ENCODE measurements at regions not wholly inside any gene's neighbourhood (a gene's known extent, or its start where the extent isn't known, plus 50 kb on each side); places are given as distances from the start of the nearest gene placed in this dataset.

- Histone ChIP-seq H3F3A (ENCODE audit: insufficient read depth) (no peaks in the 10 kb centered on the region), H3K4me3 (no peak overlapping the region), H3K36me3 (ENCODE audit: low read depth) (no peaks in the 10 kb centered on the region), H3K27me3 (replicated peaks; ENCODE audit: insufficient read depth) (no peaks in the 10 kb centered on the region), H3K9ac (no peak overlapping the region), H3K4me2 (ENCODE audit: unreplicated experiment) (no peak overlapping the region), H2AFZ (no peak overlapping the region), H3K9me2 (ENCODE audit: insufficient read depth) (no peaks in the 10 kb centered on the region), H3K9me3 (ENCODE audit: low read depth) (no peaks in the 10 kb centered on the region), H4K20me1 (ENCODE audit: insufficient read depth) (no peaks in the 10 kb centered on the region), H3K4me1 (ENCODE audit: insufficient read depth) (no peaks in the 10 kb centered on the region), H3K27ac (no peak overlapping the region), H3K79me2 (ENCODE audit: insufficient read depth) (no peaks in the 10 kb centered on the region)
- no peak for DNase-seq
- in situ Hi-C loops (cut with MboI), result no loop called here
- 73 to 78% methylated on average over 3 of the region's 3 CpGs for WGBS, 2 experiments (ENCODE audit: low coverage in 1 of 2, low lambda C conversion rate in 2 of 2, missing lambda C conversion rate in 2 of 2)
- no peak for TF ChIP-seq EZH2phosphoT487 (IDR thresholded peaks at IDR 0.05; ENCODE audit: insufficient read depth, low read depth)
- no peak for TF ChIP-seq EZH2 (IDR thresholded peaks at IDR 0.05; ENCODE audit: insufficient read depth, poor library complexity, severe bottlenecking)
These were observed 142.5 kb upstream of the SMAD1 start for GRCh38 chr4:145339075-145339725.

GRCh38 chr4:145338568-145338967 is 143.1 kb upstream of the SMAD1 start:
- Histone ChIP-seq H3K36me3 (ENCODE audit: low read depth) (no peaks in the 10 kb centered on the region), H2AFZ (no peak overlapping the region), H3K27me3 (replicated peaks; ENCODE audit: insufficient read depth) (no peaks in the 10 kb centered on the region), H4K20me1 (ENCODE audit: insufficient read depth) (no peaks in the 10 kb centered on the region), H3K27ac (no peak overlapping the region), H3K9me3 (ENCODE audit: low read depth) (no peaks in the 10 kb centered on the region), H3K9me2 (ENCODE audit: insufficient read depth) (no peaks in the 10 kb centered on the region), H3K4me2 (ENCODE audit: unreplicated experiment) (no peak overlapping the region), H3K4me3 (no peak overlapping the region), H3K4me1 (ENCODE audit: insufficient read depth) (no peaks in the 10 kb centered on the region), H3F3A (ENCODE audit: insufficient read depth) (no peaks in the 10 kb centered on the region), H3K79me2 (ENCODE audit: insufficient read depth) (no peaks in the 10 kb centered on the region), H3K9ac (no peak overlapping the region)
- in situ Hi-C loops (cut with MboI), result no loop called here
- TF ChIP-seq EZH2 (IDR thresholded peaks at IDR 0.05; ENCODE audit: insufficient read depth, poor library complexity, severe bottlenecking), result no peak
- no peak for TF ChIP-seq EZH2phosphoT487 (IDR thresholded peaks at IDR 0.05; ENCODE audit: insufficient read depth, low read depth)
- DNase-seq, result no peak
- 64 to 67% methylated on average over 3 of the region's 3 CpGs for WGBS, 2 experiments (ENCODE audit: low coverage in 1 of 2, low lambda C conversion rate in 2 of 2, missing lambda C conversion rate in 2 of 2)

GRCh38 chr4:145337391-145337790 is 144.3 kb upstream of the SMAD1 start:
- TF ChIP-seq EZH2phosphoT487 (IDR thresholded peaks at IDR 0.05; ENCODE audit: insufficient read depth, low read depth), result no peak
- TF ChIP-seq EZH2 (IDR thresholded peaks at IDR 0.05; ENCODE audit: insufficient read depth, poor library complexity, severe bottlenecking), result no peak
- Histone ChIP-seq H4K20me1 (ENCODE audit: insufficient read depth) (no peaks in the 10 kb centered on the region), H3K4me3 (no peak overlapping the region), H3K79me2 (ENCODE audit: insufficient read depth) (no peaks in the 10 kb centered on the region), H2AFZ (no peak overlapping the region), H3K27me3 (replicated peaks; ENCODE audit: insufficient read depth) (no peaks in the 10 kb centered on the region), H3K9ac (no peak overlapping the region), H3K36me3 (ENCODE audit: low read depth) (no peaks in the 10 kb centered on the region), H3K9me2 (ENCODE audit: insufficient read depth) (no peaks in the 10 kb centered on the region), H3K4me2 (ENCODE audit: unreplicated experiment) (no peak overlapping the region), H3F3A (ENCODE audit: insufficient read depth) (no peaks in the 10 kb centered on the region), H3K9me3 (ENCODE audit: low read depth) (no peaks in the 10 kb centered on the region), H3K4me1 (ENCODE audit: insufficient read depth) (no peaks in the 10 kb centered on the region), H3K27ac (no peak overlapping the region)
- in situ Hi-C loops (cut with MboI), result no loop called here
- WGBS, 2 experiments (ENCODE audit: low coverage in 1 of 2, low lambda C conversion rate in 2 of 2, missing lambda C conversion rate in 2 of 2), result 91 to 93% methylated on average over 2 of the region's 2 CpGs
- DNase-seq, result no peak

GRCh38 chr4:145333786-145334185 is 147.9 kb upstream of the SMAD1 start:
- DNase-seq, result no peak
- H3K79me2 ChIP-seq (ENCODE audit: insufficient read depth), result no peaks in the 10 kb centered on the region
- in situ Hi-C loops (cut with MboI), result no loop called here
- H3K27ac ChIP-seq, result no peak overlapping the region
- no peaks in the 10 kb centered on the region for H3K9me3 ChIP-seq (ENCODE audit: low read depth)
- H3K36me3 ChIP-seq (ENCODE audit: low read depth), result no peaks in the 10 kb centered on the region
- H2AFZ ChIP-seq, result no peak overlapping the region
- H4K20me1 ChIP-seq (ENCODE audit: insufficient read depth), result no peaks in the 10 kb centered on the region
- H3K4me2 ChIP-seq (ENCODE audit: unreplicated experiment), result no peak overlapping the region
- H3K4me3 ChIP-seq, result no peak overlapping the region
- no peak overlapping the region for H3K9ac ChIP-seq
- TF ChIP-seq EZH2 (IDR thresholded peaks at IDR 0.05; ENCODE audit: insufficient read depth, poor library complexity, severe bottlenecking) (no peak), EZH2phosphoT487 (IDR thresholded peaks at IDR 0.05; ENCODE audit: insufficient read depth, low read depth) (no peak)
- H3F3A ChIP-seq (ENCODE audit: insufficient read depth), result no peaks in the 10 kb centered on the region
- H3K9me2 ChIP-seq (ENCODE audit: insufficient read depth), result no peaks in the 10 kb centered on the region
- H3K4me1 ChIP-seq (ENCODE audit: insufficient read depth), result no peaks in the 10 kb centered on the region
- H3K27me3 ChIP-seq (replicated peaks; ENCODE audit: insufficient read depth), result no peaks in the 10 kb centered on the region
- WGBS, 2 experiments (ENCODE audit: low coverage in 1 of 2, low lambda C conversion rate in 2 of 2, missing lambda C conversion rate in 2 of 2), result 93 to 95% methylated on average over 3 of the region's 3 CpGs

Data from GM23248 (cell line).